Skeletal muscle satellite cell (primary cell): ENCODE measurements at regions not wholly inside any gene's neighbourhood (a gene's known extent, or its start where the extent isn't known, plus 50 kb on each side); places are given as distances from the start of the nearest gene placed in this dataset.

Experiments
- H3K27me3 ChIP-seq: 2 replicates; pipeline ENCODE4 v1.7.0; 2013; ENCODE audit warnings: low read length; ENCODE audit not compliant: control insufficient read depth, insufficient read depth
- H3K36me3 ChIP-seq: 2 replicates; pipeline ENCODE4 v1.7.0; 2013; ENCODE audit warnings: mild to moderate bottlenecking, control low read depth, low read length; ENCODE audit not compliant: insufficient read depth
- H3K4me1 ChIP-seq: 2 replicates; pipeline ENCODE4 v1.7.0; 2013; ENCODE audit warnings: low read length; ENCODE audit not compliant: control insufficient read depth, insufficient read depth
- H3K4me2 ChIP-seq: 2 replicates; pipeline ENCODE4 v1.7.0; 2013; ENCODE audit warnings: mild to moderate bottlenecking, low read length
- H3K4me3 ChIP-seq: 2 replicates; pipeline ENCODE4 v1.7.0; 2013; ENCODE audit warnings: low read length
- H3K9ac ChIP-seq: 2 replicates; pipeline ENCODE4 v1.7.0; 2013; ENCODE audit warnings: mild to moderate bottlenecking, low read depth, low read length, moderate library complexity
- H3K9me3 ChIP-seq: replicated peaks from 2 replicates; pipeline ENCODE4 v1.7.0; 2013; ENCODE audit warnings: mild to moderate bottlenecking, control low read depth, low read length

DNA sequence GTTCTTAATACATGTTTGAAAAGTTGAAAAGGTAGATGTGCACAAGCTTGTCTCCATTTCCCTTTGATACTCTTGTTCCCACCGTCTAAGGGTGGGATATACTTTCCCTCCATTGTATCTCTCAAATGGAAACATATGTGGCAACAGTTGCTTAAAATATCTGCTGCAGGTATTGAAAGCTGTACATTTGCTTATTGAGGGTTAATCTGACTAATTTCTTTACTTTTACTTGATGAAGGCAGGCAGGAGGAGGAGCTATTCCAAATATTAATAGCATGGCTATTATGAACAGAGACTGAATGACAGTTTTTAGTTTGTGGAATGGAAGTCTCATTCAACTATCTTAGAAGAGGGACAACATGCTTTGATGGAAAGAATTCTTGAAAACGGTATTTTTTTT, 103.8 kb downstream of the SLC10A2 start:
- H3K4me1 ChIP-seq, result no peaks in the 10 kb centered on the region
- H3K9ac ChIP-seq, result no peak overlapping the region
- no peak overlapping the region for H3K4me3 ChIP-seq
- no peaks in the 10 kb centered on the region for H3K36me3 ChIP-seq
- no peaks in the 10 kb centered on the region for H3K27me3 ChIP-seq
- H3K9me3 ChIP-seq, result no peaks in the 10 kb centered on the region
- no peak overlapping the region for H3K4me2 ChIP-seq

DNA sequence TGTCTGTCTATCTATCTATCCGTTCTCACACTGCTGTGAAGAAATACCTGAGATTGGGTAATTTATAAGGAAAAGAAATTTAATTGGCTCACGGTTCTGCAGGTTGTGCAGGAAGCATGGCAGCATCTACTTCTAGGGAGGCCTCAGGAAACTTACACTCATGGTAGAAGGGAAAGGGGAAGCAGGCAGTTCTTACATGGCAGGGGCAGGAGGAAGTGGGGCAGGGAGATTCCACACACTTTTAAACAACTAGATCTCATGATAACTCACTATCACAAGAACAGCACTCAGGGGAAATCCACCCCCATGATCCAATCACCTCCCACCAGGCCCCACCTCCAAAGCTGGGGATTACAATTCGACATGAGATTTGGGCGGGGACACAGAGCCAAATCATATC, 105.3 kb downstream of the SLC10A2 start:
- H3K4me3 ChIP-seq, result no peak overlapping the region
- H3K9me3 ChIP-seq, result no peaks in the 10 kb centered on the region
- H3K27me3 ChIP-seq, result no peaks in the 10 kb centered on the region
- no peaks in the 10 kb centered on the region for H3K4me1 ChIP-seq
- H3K4me2 ChIP-seq, result no peak overlapping the region
- no peak overlapping the region for H3K9ac ChIP-seq
- no peaks in the 10 kb centered on the region for H3K36me3 ChIP-seq

DNA sequence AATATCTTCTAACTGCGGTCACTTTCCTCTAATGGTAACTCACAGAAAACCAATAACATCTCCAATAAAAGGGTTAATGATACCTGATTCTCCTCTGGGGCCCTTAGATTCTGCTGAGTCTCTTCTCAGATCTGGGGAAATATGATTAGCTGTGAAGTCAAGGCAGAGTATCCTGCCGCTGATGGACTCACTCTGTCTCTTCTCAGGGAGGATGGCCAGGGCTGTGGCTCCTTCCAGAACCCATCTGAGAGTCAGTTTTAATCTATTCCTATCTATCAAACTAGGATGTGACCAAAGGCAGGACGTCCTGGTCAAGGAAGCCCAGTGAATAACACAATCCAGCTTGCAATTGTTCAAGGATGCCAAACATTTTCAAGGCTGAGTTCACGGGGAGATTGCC, 109.8 kb downstream of the SLC10A2 start:
- Histone ChIP-seq H3K4me1 (no peaks in the 10 kb centered on the region), H3K9me3 (no peaks in the 10 kb centered on the region), H3K4me2 (no peak overlapping the region), H3K36me3 (no peaks in the 10 kb centered on the region), H3K9ac (no peak overlapping the region), H3K27me3 (no peaks in the 10 kb centered on the region), H3K4me3 (no peak overlapping the region)

DNA sequence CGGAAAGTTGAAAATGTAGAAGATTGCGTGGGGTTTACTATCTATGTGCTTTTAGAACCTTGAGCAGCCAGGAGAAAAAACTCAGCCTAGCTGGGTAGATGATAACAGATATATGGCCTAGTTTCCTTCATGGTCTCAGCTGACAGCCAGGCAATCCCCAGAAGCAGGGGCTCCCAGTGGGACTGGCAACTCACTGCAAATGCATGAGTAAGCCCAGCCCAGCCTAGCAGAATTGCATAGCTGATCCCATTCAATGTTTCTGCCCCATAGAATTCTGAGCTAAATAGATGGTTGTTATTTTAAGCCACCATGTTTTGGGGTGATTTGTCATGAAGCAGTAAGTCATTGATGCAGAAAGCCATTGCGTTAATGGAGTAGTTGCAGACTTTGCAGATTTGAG, 108.5 kb downstream of the ERCC5 start:
- no peaks in the 10 kb centered on the region for H3K4me1 ChIP-seq
- H3K4me2 ChIP-seq, result no peak overlapping the region
- H3K9me3 ChIP-seq, result no peaks in the 10 kb centered on the region
- no peak overlapping the region for H3K4me3 ChIP-seq
- H3K9ac ChIP-seq, result no peak overlapping the region
- H3K27me3 ChIP-seq, result peaks cover 4% of the 10 kb centered on the region
- H3K36me3 ChIP-seq, result no peaks in the 10 kb centered on the region

- no peaks in the 10 kb centered on the region for H3K9me3 ChIP-seq
- no peak overlapping the region for H3K9ac ChIP-seq
- no peaks in the 10 kb centered on the region for H3K4me1 ChIP-seq
- H3K4me3 ChIP-seq, result no peak overlapping the region
- peaks cover 13% of the 10 kb centered on the region for H3K27me3 ChIP-seq
- H3K36me3 ChIP-seq, result no peaks in the 10 kb centered on the region
- no peak overlapping the region for H3K4me2 ChIP-seq
Observed at GRCh38 chr13:102951808-102952207, 106.0 kb downstream of the ERCC5 start.

DNA sequence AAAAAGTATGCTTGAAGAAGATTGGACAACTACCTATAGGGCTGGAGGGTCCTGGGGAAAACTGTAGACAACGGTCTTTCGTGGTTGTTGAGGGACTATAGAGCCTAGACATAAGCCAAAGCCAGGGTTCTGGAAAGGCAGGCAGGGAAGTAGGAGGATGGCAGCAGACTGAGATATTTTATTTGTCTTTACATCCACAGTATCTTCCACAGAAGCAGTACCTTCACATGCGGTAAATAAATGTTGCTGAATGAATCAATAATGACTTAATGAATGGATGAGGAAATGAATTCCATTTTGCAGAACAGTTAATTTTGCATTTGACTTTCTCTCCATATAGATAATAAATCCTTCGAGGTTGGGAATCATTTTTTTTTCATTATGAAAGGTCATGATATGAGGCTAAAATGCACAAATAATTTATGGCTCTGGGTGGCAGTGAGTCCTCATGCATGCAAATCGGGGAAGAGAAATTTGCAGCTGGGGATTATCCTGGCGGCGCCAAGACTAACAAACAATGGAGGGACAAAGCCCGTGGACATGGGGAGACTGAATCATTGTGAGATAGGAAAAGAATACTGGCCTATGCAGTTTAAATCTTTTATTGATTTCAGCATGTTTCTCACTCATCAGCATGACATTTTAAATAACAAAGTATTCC, 102.0 kb downstream of the ERCC5 start:
- Histone ChIP-seq H3K9me3 (no peaks in the 10 kb centered on the region), H3K4me3 (no peak overlapping the region), H3K9ac (no peak overlapping the region), H3K36me3 (no peaks in the 10 kb centered on the region), H3K4me2 (no peak overlapping the region), H3K4me1 (no peaks in the 10 kb centered on the region), H3K27me3 (peaks cover 13% of the 10 kb centered on the region)

GRCh38 chr13:102945886-102946285, 100.1 kb downstream of the ERCC5 start:
- no peaks in the 10 kb centered on the region for H3K36me3 ChIP-seq
- peaks cover 13% of the 10 kb centered on the region for H3K27me3 ChIP-seq
- no peak overlapping the region for H3K4me3 ChIP-seq
- H3K4me2 ChIP-seq, result no peak overlapping the region
- H3K9me3 ChIP-seq, result no peaks in the 10 kb centered on the region
- H3K9ac ChIP-seq, result no peak overlapping the region
- H3K4me1 ChIP-seq, result no peaks in the 10 kb centered on the region

- Histone ChIP-seq H3K4me3 (no peak overlapping the region), H3K9ac (no peak overlapping the region), H3K27me3 (peaks cover 13% of the 10 kb centered on the region)
Observed at GRCh38 chr13:102945324-102945815, 99.5 kb downstream of the ERCC5 start.

DNA sequence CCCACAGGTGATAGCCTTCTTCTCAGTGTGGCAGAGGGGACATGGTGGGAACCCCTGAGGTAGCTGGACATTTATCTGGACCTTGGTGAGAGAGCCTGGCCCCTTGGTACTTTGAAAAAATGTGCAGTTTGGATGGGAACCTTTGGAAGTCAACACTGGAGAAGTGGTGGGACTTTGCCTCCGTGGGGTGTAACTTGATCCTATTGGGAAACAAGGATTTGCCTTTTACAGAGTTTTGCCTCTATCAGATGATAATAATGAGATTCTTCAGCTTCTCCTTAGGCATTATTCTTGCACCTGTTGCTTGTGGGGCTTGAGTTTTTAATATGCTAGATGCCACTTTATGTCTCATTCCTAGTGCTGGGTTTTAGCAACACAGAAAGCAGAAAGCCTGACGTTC, 99.0 kb downstream of the ERCC5 start:
- Histone ChIP-seq H3K9me3 (no peaks in the 10 kb centered on the region), H3K4me2 (no peak overlapping the region), H3K27me3 (peaks cover 13% of the 10 kb centered on the region), H3K4me1 (no peaks in the 10 kb centered on the region), H3K36me3 (no peaks in the 10 kb centered on the region), H3K9ac (no peak overlapping the region), H3K4me3 (no peak overlapping the region)

More at GRCh38 chr13:102945324-102945815, 99.5 kb downstream of the ERCC5 start:
- no peaks in the 10 kb centered on the region for H3K4me1 ChIP-seq
- no peak overlapping the region for H3K4me2 ChIP-seq
- H3K9me3 ChIP-seq, result no peaks in the 10 kb centered on the region
- no peaks in the 10 kb centered on the region for H3K36me3 ChIP-seq

DNA sequence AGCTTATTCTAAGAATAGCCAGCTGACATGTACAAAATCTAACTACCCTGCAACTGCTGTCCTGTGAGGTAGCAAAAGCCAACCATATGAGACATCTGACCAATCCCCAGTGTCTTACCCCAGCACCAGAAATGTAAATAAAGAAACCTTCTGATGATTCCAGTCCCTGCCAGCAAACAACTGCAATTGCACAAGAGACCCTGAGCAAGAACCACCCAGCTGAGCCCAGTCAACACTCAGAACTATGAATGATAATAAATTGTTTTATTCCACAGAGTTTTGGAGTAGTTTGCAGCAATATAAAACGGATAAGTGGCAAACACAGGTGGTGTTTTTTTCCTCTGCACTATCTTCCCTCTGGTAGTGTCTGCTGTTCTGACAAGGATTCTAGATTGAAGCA, 94.9 kb downstream of the ERCC5 start:
- Histone ChIP-seq H3K4me2 (no peak overlapping the region), H3K4me3 (no peak overlapping the region), H3K9ac (no peak overlapping the region), H3K9me3 (no peaks in the 10 kb centered on the region), H3K4me1 (no peaks in the 10 kb centered on the region), H3K36me3 (no peaks in the 10 kb centered on the region), H3K27me3 (no peaks in the 10 kb centered on the region)

GRCh38 chr13:102940143-102940542, 94.3 kb downstream of the ERCC5 start:
- Histone ChIP-seq H3K27me3 (no peaks in the 10 kb centered on the region), H3K4me3 (no peak overlapping the region), H3K9me3 (no peaks in the 10 kb centered on the region), H3K9ac (no peak overlapping the region), H3K4me2 (no peak overlapping the region), H3K36me3 (no peaks in the 10 kb centered on the region), H3K4me1 (no peaks in the 10 kb centered on the region)

DNA sequence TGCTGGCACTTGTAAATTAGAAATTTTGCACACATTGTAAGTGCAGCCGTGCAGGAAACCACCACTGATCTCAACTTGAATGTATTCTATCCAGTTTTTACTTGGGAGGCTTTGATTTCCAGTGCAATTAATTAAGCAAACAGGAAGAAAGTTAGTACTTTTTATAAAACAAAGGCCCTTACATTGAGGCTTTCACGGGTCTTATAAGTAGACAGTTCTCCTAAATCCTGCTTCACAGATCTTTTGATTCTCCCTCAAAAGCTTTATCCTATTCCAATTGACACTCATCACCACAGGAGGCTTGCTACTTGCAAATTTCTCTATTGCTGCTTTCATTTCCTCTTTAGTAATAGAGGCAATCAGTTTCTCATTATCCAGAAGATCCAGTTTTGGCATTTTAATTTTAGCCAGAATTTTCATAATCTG, 90.1 kb downstream of the ERCC5 start:
- no peaks in the 10 kb centered on the region for H3K36me3 ChIP-seq
- H3K4me3 ChIP-seq, result no peak overlapping the region
- no peak overlapping the region for H3K9ac ChIP-seq
- no peak overlapping the region for H3K4me2 ChIP-seq
- no peaks in the 10 kb centered on the region for H3K4me1 ChIP-seq
- H3K27me3 ChIP-seq, result no peaks in the 10 kb centered on the region
- H3K9me3 ChIP-seq, result no peaks in the 10 kb centered on the region
